GM12892 (cell line): ENCODE measurements at regions not wholly inside any gene's neighbourhood (a gene's known extent, or its start where the extent isn't known, plus 50 kb on each side); places are given as distances from the start of the nearest gene placed in this dataset.

ENCODE experiments used
- POLR2A ChIP-seq: IDR thresholded peaks from 2 replicates; pipeline ENCODE4 v1.6.1; 2011; ENCODE audit warnings: low read depth, low read length, control low read depth
- POLR2AphosphoS5 ChIP-seq: IDR thresholded peaks from 2 replicates; pipeline ENCODE4 v1.6.1; 2011; ENCODE audit warnings: low read depth, low read length, control low read depth
- TAF1 ChIP-seq: IDR thresholded peaks from 2 replicates; pipeline ENCODE4 v1.6.1; 2011; ENCODE audit warnings: low read depth, mild to moderate bottlenecking, control low read depth, low read length, borderline replicate concordance

GRCh38 chr2:118241128-118241527 lies 152.9 kb downstream of the INSIG2 start:
- no peak for TF ChIP-seq TAF1
- TF ChIP-seq POLR2A: no peak
- TF ChIP-seq POLR2AphosphoS5: no peak
